ENCODE measurements at regions not wholly inside any gene's neighbourhood (a gene's known extent, or its start where the extent isn't known, plus 50 kb on each side); places are given as distances from the start of the nearest gene placed in this dataset.
"Not testable (repeated sequence)": the region's sequence is repeated elsewhere in the genome, so short reads cannot be mapped to it uniquely, and the experiment has no call there.

DNA sequence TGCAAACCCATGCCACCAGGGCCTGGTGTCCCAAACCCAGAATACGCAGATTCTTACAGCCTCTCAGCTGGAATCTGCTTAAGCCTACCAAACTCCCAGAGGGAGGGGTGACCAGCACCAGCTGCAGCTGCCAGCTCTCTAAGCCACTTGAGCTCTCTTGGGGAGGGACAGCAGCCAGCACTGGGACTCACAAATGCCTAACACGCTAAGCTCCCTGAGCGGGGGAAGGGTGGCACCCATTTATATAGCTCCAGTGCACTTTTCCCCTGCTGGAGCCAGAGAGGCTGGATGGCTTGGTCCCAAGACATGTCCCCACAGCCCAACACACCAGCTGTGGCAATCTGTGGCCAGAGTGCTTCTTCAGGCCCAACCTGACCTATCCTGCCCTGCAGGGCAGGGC, 326.8 kb upstream of the NRG3 start:
- Histone ChIP-seq H3K4me3 (ENCODE audit: low read length) (no peak overlapping the region), H3K4me1 (ENCODE audit: control insufficient read depth, insufficient read depth, low read length) (no peaks in the 10 kb centered on the region), H3K9ac (ENCODE audit: low read length) (no peak overlapping the region), H3K9me3 (ENCODE audit: control insufficient read depth, low read length) (peaks cover 17% of the 10 kb centered on the region), H3K36me3 (ENCODE audit: control insufficient read depth, insufficient read depth, low read length, severe bottlenecking) (no peaks in the 10 kb centered on the region), H3K27me3 (replicated peaks; ENCODE audit: control insufficient read depth, insufficient read depth, low read length) (no peaks in the 10 kb centered on the region)
- no peak for DNase-seq (ENCODE audit: low read depth)

GRCh38 chr10:81564143-81564542, 310.9 kb upstream of the NRG3 start:
- Histone ChIP-seq H3K4me3 (ENCODE audit: low read length) (no peak overlapping the region), H3K36me3 (ENCODE audit: control insufficient read depth, insufficient read depth, low read length, severe bottlenecking) (no peaks in the 10 kb centered on the region), H3K27me3 (replicated peaks; ENCODE audit: control insufficient read depth, insufficient read depth, low read length) (no peaks in the 10 kb centered on the region), H3K4me1 (ENCODE audit: control insufficient read depth, insufficient read depth, low read length) (no peaks in the 10 kb centered on the region), H3K9me3 (ENCODE audit: control insufficient read depth, low read length) (no peaks in the 10 kb centered on the region), H3K9ac (ENCODE audit: low read length) (no peak overlapping the region)
- DNase-seq (ENCODE audit: low read depth) = no peak

DNA sequence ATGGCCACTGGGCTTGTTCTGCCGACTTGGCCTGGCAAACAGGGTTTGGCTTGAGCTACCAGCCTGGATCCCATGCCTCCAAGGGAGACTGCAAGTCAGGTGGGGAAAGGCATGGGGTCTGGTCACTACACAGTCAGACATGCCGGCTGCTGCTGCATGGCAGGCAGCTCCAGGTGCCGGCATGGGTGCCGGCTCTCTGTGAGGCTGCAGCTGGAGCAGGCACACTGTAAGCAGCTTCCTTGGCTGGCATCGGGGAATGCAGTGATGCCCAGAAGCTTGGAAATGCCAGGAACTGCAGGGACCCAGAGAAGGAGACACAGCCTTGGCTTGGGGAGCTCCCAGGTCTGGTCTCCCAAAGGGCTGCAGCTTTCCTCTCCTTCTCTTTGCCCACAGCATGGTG, 305.5 kb upstream of the NRG3 start:
- Histone ChIP-seq H3K27me3 (replicated peaks; ENCODE audit: control insufficient read depth, insufficient read depth, low read length) (no peaks in the 10 kb centered on the region), H3K36me3 (ENCODE audit: control insufficient read depth, insufficient read depth, low read length, severe bottlenecking) (no peaks in the 10 kb centered on the region), H3K9ac (ENCODE audit: low read length) (no peak overlapping the region), H3K9me3 (ENCODE audit: control insufficient read depth, low read length) (peaks cover under 1% of the 10 kb centered on the region), H3K4me1 (ENCODE audit: control insufficient read depth, insufficient read depth, low read length) (no peaks in the 10 kb centered on the region), H3K4me3 (ENCODE audit: low read length) (no peak overlapping the region)
- DNase-seq (ENCODE audit: low read depth) = no peak

GRCh38 chr10:81570349-81570748, 304.6 kb upstream of the NRG3 start:
- H3K36me3 ChIP-seq (ENCODE audit: control insufficient read depth, insufficient read depth, low read length, severe bottlenecking) = no peaks in the 10 kb centered on the region
- peaks cover 5% of the 10 kb centered on the region for H3K9me3 ChIP-seq (ENCODE audit: control insufficient read depth, low read length)
- no peaks in the 10 kb centered on the region for H3K27me3 ChIP-seq (replicated peaks; ENCODE audit: control insufficient read depth, insufficient read depth, low read length)
- no peak overlapping the region for H3K9ac ChIP-seq (ENCODE audit: low read length)
- no peak for DNase-seq (ENCODE audit: low read depth)
- no peaks in the 10 kb centered on the region for H3K4me1 ChIP-seq (ENCODE audit: control insufficient read depth, insufficient read depth, low read length)
- no peak overlapping the region for H3K4me3 ChIP-seq (ENCODE audit: low read length)

DNA sequence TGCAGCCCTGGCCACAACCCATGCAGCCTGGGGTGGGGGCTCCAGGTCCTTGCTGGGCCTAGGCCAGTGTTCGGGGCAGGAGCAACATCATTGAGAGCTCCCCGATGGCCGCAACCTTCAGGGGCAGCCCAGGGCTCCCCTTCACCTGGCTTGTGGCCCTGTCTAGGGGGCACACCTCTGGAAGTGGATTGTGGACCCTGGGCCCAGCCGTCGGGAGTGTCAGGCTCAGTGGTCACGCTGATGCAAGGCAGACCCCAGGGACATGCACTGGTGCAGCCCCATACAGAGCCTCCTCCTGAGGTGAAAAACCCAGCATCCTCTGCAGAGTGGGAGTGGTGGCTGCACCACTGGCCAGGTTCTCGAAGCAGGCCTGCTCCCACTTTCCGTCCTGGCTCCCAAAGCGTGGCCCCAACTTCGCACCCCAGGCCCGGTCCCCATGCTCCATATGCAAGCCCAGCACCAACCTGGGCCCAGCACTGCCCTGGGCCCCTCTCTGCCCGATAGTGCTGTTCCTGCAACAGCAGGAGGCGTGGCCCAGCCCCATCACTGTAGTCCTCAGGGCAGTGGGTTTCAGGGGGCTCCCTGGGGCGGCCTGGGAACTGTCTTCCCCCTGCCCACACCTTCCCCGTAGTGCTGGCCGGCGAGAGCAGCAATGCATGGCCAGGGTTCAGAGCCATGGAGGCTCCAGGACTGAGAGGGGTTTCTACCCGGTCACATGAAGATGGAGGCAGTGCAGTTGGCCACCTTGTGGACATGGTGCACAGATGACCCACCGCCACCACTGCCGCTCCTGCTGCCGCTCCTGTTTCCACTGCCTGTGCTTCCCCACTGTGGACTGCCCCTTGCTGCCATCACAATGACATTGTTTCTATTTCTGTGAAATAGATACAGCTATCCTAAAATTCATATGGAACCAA, 303.9 kb upstream of the NRG3 start:
- DNase-seq (ENCODE audit: low read depth) = no peak
- no peaks in the 10 kb centered on the region for H3K27me3 ChIP-seq (replicated peaks; ENCODE audit: control insufficient read depth, insufficient read depth, low read length)
- H3K9ac ChIP-seq (ENCODE audit: low read length) = no peak overlapping the region
- no peaks in the 10 kb centered on the region for H3K4me1 ChIP-seq (ENCODE audit: control insufficient read depth, insufficient read depth, low read length)
- no peaks in the 10 kb centered on the region for H3K36me3 ChIP-seq (ENCODE audit: control insufficient read depth, insufficient read depth, low read length, severe bottlenecking)
- no peak overlapping the region for H3K4me3 ChIP-seq (ENCODE audit: low read length)
- H3K9me3 ChIP-seq (ENCODE audit: control insufficient read depth, low read length) = peaks cover 10% of the 10 kb centered on the region

GRCh38 chr10:81575036-81575435, 300.0 kb upstream of the NRG3 start:
- H3K36me3 ChIP-seq (ENCODE audit: control insufficient read depth, insufficient read depth, low read length, severe bottlenecking) = no peaks in the 10 kb centered on the region
- H3K9me3 ChIP-seq (ENCODE audit: control insufficient read depth, low read length) = peaks cover 10% of the 10 kb centered on the region
- H3K4me1 ChIP-seq (ENCODE audit: control insufficient read depth, insufficient read depth, low read length) = no peaks in the 10 kb centered on the region
- H3K27me3 ChIP-seq (replicated peaks; ENCODE audit: control insufficient read depth, insufficient read depth, low read length) = no peaks in the 10 kb centered on the region
- H3K9ac ChIP-seq (ENCODE audit: low read length) = no peak overlapping the region
- no peak for DNase-seq (ENCODE audit: low read depth)
- no peak overlapping the region for H3K4me3 ChIP-seq (ENCODE audit: low read length)

- peaks cover 10% of the 10 kb centered on the region for H3K9me3 ChIP-seq (ENCODE audit: control insufficient read depth, low read length)
- no peak for DNase-seq (ENCODE audit: low read depth)
- no peaks in the 10 kb centered on the region for H3K27me3 ChIP-seq (replicated peaks; ENCODE audit: control insufficient read depth, insufficient read depth, low read length)
- H3K9ac ChIP-seq (ENCODE audit: low read length) = no peak overlapping the region
- H3K4me1 ChIP-seq (ENCODE audit: control insufficient read depth, insufficient read depth, low read length) = no peaks in the 10 kb centered on the region
- H3K36me3 ChIP-seq (ENCODE audit: control insufficient read depth, insufficient read depth, low read length, severe bottlenecking) = no peaks in the 10 kb centered on the region
- H3K4me3 ChIP-seq (ENCODE audit: low read length) = no peak overlapping the region
Observed at GRCh38 chr10:81576336-81576735, 298.7 kb upstream of the NRG3 start.

- no peaks in the 10 kb centered on the region for H3K4me1 ChIP-seq (ENCODE audit: control insufficient read depth, insufficient read depth, low read length)
- no peak for DNase-seq (ENCODE audit: low read depth)
- no peak overlapping the region for H3K4me3 ChIP-seq (ENCODE audit: low read length)
- H3K27me3 ChIP-seq (replicated peaks; ENCODE audit: control insufficient read depth, insufficient read depth, low read length) = no peaks in the 10 kb centered on the region
- no peak overlapping the region for H3K9ac ChIP-seq (ENCODE audit: low read length)
- H3K9me3 ChIP-seq (ENCODE audit: control insufficient read depth, low read length) = peaks cover 13% of the 10 kb centered on the region
- no peaks in the 10 kb centered on the region for H3K36me3 ChIP-seq (ENCODE audit: control insufficient read depth, insufficient read depth, low read length, severe bottlenecking)
Observed at GRCh38 chr10:81594991-81595390, 280.0 kb upstream of the NRG3 start.

GRCh38 chr10:81600185-81600584, 274.8 kb upstream of the NRG3 start:
- H3K9ac ChIP-seq (ENCODE audit: low read length) = no peak overlapping the region
- H3K4me3 ChIP-seq (ENCODE audit: low read length) = no peak overlapping the region
- H3K4me1 ChIP-seq (ENCODE audit: control insufficient read depth, insufficient read depth, low read length) = no peaks in the 10 kb centered on the region
- DNase-seq (ENCODE audit: low read depth) = no peak
- no peaks in the 10 kb centered on the region for H3K9me3 ChIP-seq (ENCODE audit: control insufficient read depth, low read length)
- H3K36me3 ChIP-seq (ENCODE audit: control insufficient read depth, insufficient read depth, low read length, severe bottlenecking) = no peaks in the 10 kb centered on the region
- no peaks in the 10 kb centered on the region for H3K27me3 ChIP-seq (replicated peaks; ENCODE audit: control insufficient read depth, insufficient read depth, low read length)

DNA sequence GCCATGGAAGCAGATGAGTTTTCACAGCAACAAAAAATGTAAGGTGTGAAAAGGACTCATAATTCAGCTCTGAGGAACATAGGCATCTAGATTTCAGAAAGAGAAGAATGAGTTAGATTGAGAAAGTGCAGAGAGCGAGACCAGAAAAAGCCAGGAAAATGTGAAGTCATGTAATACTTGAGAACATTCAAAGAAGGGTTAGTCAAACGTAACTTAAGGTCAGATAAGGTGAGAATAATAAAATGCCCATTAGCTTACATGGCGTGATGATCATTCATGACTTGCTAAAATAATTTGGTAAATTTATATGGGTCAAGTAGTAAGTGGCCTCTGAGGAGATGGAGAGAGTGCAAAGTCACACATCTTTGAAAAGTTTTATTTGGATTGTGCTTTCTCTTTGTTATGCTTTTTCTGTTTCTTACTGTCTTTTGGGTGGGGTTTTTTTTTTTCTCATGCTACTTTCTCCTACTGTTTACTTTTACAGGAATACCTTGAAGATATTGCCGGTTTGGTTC, 271.8 kb upstream of the NRG3 start:
- no peaks in the 10 kb centered on the region for H3K36me3 ChIP-seq (ENCODE audit: control insufficient read depth, insufficient read depth, low read length, severe bottlenecking)
- no peak overlapping the region for H3K9ac ChIP-seq (ENCODE audit: low read length)
- DNase-seq (ENCODE audit: low read depth) = no peak
- H3K27me3 ChIP-seq (replicated peaks; ENCODE audit: control insufficient read depth, insufficient read depth, low read length) = no peaks in the 10 kb centered on the region
- H3K9me3 ChIP-seq (ENCODE audit: control insufficient read depth, low read length) = peaks cover 7% of the 10 kb centered on the region
- H3K4me1 ChIP-seq (ENCODE audit: control insufficient read depth, insufficient read depth, low read length) = no peaks in the 10 kb centered on the region
- H3K4me3 ChIP-seq (ENCODE audit: low read length) = no peak overlapping the region

- not testable (repeated sequence) for DNase-seq (ENCODE audit: low read depth); H3K4me1 ChIP-seq (ENCODE audit: control insufficient read depth, insufficient read depth, low read length); H3K9me3 ChIP-seq (ENCODE audit: control insufficient read depth, low read length); H3K9ac ChIP-seq (ENCODE audit: low read length); H3K4me3 ChIP-seq (ENCODE audit: low read length); H3K27me3 ChIP-seq (replicated peaks; ENCODE audit: control insufficient read depth, insufficient read depth, low read length); H3K36me3 ChIP-seq (ENCODE audit: control insufficient read depth, insufficient read depth, low read length, severe bottlenecking)
Observed at GRCh38 chr10:81644485-81644884, 230.5 kb upstream of the NRG3 start.

Data from adipocyte (in vitro differentiated cells).